Fibroblast of lung (primary cell): ENCODE measurements at regions not wholly inside any gene's neighbourhood (a gene's known extent, or its start where the extent isn't known, plus 50 kb on each side); places are given as distances from the start of the nearest gene placed in this dataset.

Experiments used
- CTCF ChIP-seq, 2 donors: IDR thresholded peaks in 1 of 2; conservative IDR thresholded peaks in 1 of 2; 1 replicate in 1 of 2; 2 replicates in 1 of 2; pipeline ENCODE4 v1.5.1; 2011 to 2012; ENCODE audit warnings: low read length in 2 of 2, control low read depth in 1 of 2, inconsistent platforms in 1 of 2, low read depth in 1 of 2, mild to moderate bottlenecking in 1 of 2
- EZH2 ChIP-seq: IDR thresholded peaks from 2 replicates; pipeline ENCODE4 v1.5.1; 2012; ENCODE audit warnings: low read length, control low read depth, mild to moderate bottlenecking; ENCODE audit errors: missing control alignments

DNA sequence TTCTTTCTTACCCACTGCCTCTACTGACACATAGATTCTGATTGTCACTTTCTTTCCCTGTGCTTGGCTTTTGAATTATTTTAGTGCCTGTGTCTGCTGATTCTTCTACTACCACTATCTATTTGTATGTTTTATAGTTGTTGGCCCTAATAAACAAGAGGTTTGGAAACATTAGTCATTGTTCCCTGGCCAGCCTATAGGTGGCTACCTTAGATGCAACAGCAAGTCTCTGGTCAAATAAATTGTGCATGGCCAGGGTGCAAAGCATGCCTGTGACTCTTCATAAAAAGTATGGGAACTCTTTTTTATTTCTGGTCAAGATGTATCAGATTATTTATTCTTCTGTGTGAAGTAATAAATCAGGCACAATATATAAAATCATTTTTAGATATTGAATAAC, 124.4 kb downstream of the PLK2 start:
- TF ChIP-seq CTCF (conservative IDR thresholded peaks at IDR 0.05 in 1 of 2, IDR thresholded peaks at IDR 0.05 in 1 of 2; ENCODE audit: low read depth in 1 of 2, low read length in 2 of 2) (peak in 1 of 2 donors; percentile 10), EZH2 (no peak)
